GM18498 (cell line): ENCODE measurements at regions not wholly inside any gene's neighbourhood (a gene's known extent, or its start where the extent isn't known, plus 50 kb on each side); places are given as distances from the start of the nearest gene placed in this dataset.

Experiments used
- ATAC-seq: cut with Tn5 transposase; IDR thresholded peaks from one replicate; pipeline ENCODE4 v1.9.1; 2021; ENCODE audit warnings: mild to moderate bottlenecking, moderate library complexity; ENCODE audit not compliant: unreplicated experiment

- no peak for ATAC-seq
Observed at GRCh38 chrX:6701085-6701484, 166.2 kb upstream of the VCX3A start.

GRCh38 chrX:6695717-6696116 is 160.8 kb upstream of the VCX3A start:
- no peak for ATAC-seq

- ATAC-seq = no peak
Observed at GRCh38 chrX:6694977-6695376, 160.1 kb upstream of the VCX3A start.

- no peak for ATAC-seq
Observed at GRCh38 chrX:6694221-6694620, 159.3 kb upstream of the VCX3A start.

- no peak for ATAC-seq
Observed at GRCh38 chrX:6693051-6693450, 158.1 kb upstream of the VCX3A start.

- ATAC-seq = no peak
Observed at GRCh38 chrX:6685489-6685888, 150.6 kb upstream of the VCX3A start.

GRCh38 chrX:6683353-6683752 is 148.4 kb upstream of the VCX3A start:
- no peak for ATAC-seq

GRCh38 chrX:6681521-6682145 is 146.7 kb upstream of the VCX3A start:
- ATAC-seq = no peak

GRCh38 chrX:6679988-6680387 is 145.1 kb upstream of the VCX3A start:
- no peak for ATAC-seq

GRCh38 chrX:6679550-6679949 is 144.6 kb upstream of the VCX3A start:
- no peak for ATAC-seq

- no peak for ATAC-seq
Observed at GRCh38 chrX:6678313-6678712, 143.4 kb upstream of the VCX3A start.

GRCh38 chrX:6674734-6675133 is 139.8 kb upstream of the VCX3A start:
- ATAC-seq = no peak

GRCh38 chrX:6667048-6667768 is 132.3 kb upstream of the VCX3A start:
- no peak for ATAC-seq

GRCh38 chrX:6666624-6667023 is 131.7 kb upstream of the VCX3A start:
- ATAC-seq = no peak

- ATAC-seq = no peak
Observed at GRCh38 chrX:6661736-6662135, 126.8 kb upstream of the VCX3A start.

- no peak for ATAC-seq
Observed at GRCh38 chrX:6660567-6661264, 125.8 kb upstream of the VCX3A start.

- ATAC-seq = no peak
Observed at GRCh38 chrX:6645216-6645615, 110.3 kb upstream of the VCX3A start.

- no peak for ATAC-seq
Observed at GRCh38 chrX:6644411-6644810, 109.5 kb upstream of the VCX3A start.

- no peak for ATAC-seq
Observed at GRCh38 chrX:6640727-6641126, 105.8 kb upstream of the VCX3A start.

- ATAC-seq = no peak
Observed at GRCh38 chrX:6614506-6614905, 79.6 kb upstream of the VCX3A start.

GRCh38 chrX:6599230-6599860 is 64.4 kb upstream of the VCX3A start:
- no peak for ATAC-seq
